Heart right ventricle (tissue), 16 donors: ENCODE measurements at regions not wholly inside any gene's neighbourhood (a gene's known extent, or its start where the extent isn't known, plus 50 kb on each side); places are given as distances from the start of the nearest gene placed in this dataset.

Experiments
- ATAC-seq, 8 donors: fragments of 200-7000 bp; cut with Tn5 transposase; one replicate each; pipeline ENCODE4 v1.9.1; 2020; ENCODE audit warnings: mild to moderate bottlenecking in 8 of 8, moderate library complexity in 8 of 8, moderate number of reproducible peaks in 1 of 8
- DNase-seq, 2 donors: peaks; one replicate each; pipeline ENCODE4 v3.0.0-alpha.2; 2020
- H3K27ac ChIP-seq, 10 donors: fragments of 200-600 bp; sonication (generic) in 2 of 10; one replicate each; pipeline versions ENCODE4 v1.5.0 to v1.8.0; 2020 to 2022; ENCODE audit warnings: mild to moderate bottlenecking in 3 of 10
- H3K27me3 ChIP-seq, 7 donors: fragments of 200-600 bp; one replicate each; pipeline ENCODE4 v1.8.0; 2021 to 2022; ENCODE audit warnings: mild to moderate bottlenecking in 2 of 7
- H3K36me3 ChIP-seq, 9 donors: fragments of 200-600 bp; sonication (generic) in 1 of 9; one replicate each; pipeline versions ENCODE4 v1.5.0 to v1.8.0; 2020 to 2022; ENCODE audit warnings: mild to moderate bottlenecking in 2 of 9
- H3K4me1 ChIP-seq, 9 donors: fragments of 200-600 bp; sonication (generic) in 1 of 9; one replicate each; pipeline versions ENCODE4 v1.5.0 to v1.8.0; 2020 to 2022; ENCODE audit warnings: mild to moderate bottlenecking in 4 of 9
- H3K4me3 ChIP-seq, 10 donors: fragments of 200-600 bp; sonication (generic) in 2 of 10; one replicate each; pipeline versions ENCODE4 v1.5.0 to v1.8.0; 2020 to 2022; ENCODE audit warnings: mild to moderate bottlenecking in 7 of 10, moderate library complexity in 2 of 10
- H3K9me3 ChIP-seq, 11 donors: fragments of 200-600 bp in 10 of 11; sonication (generic) in 2 of 11; one replicate each; pipeline versions ENCODE4 v1.5.0 to v1.8.0; 2013 to 2022; ENCODE audit warnings: mild to moderate bottlenecking in 2 of 11, control low read depth in 1 of 11, moderate library complexity in 1 of 11
- WGBS, 2 donors: extraction: QIAGEN DNeasy Blood & Tissue Kit; methylation state at CpG; one replicate each; pipeline ENCODE4 v1.1.7; 2013; ENCODE audit warnings: inconsistent platforms in 1 of 2; 5-methylcytosine and 5-hydroxymethylcytosine counted together
- intact Hi-C, 10 donors: fragments of 100-400 bp; cut with DNase I; formaldehyde crosslinking; loops; one replicate each; pipeline versions ENCODE4 v1.11.1 to v1.14.2; 2022
- TF ChIP-seq, protein P1 (sequence below), 9 donors: fragments of 200-600 bp; sonication (generic) in 2 of 9; IDR thresholded peaks; one replicate each; pipeline versions ENCODE4 v1.5.0 to v1.8.0; 2021 to 2022; ENCODE audit warnings: antibody characterized with exemption in 9 of 9, mild to moderate bottlenecking in 5 of 9, moderate library complexity in 1 of 9
- donor health status: Arrhythmogenic right ventricular cardiomyopathy.
- donor health status: ischemic (EF 13 %, LVEDD 7.1; RV severe dilation, severe dysfunction).
- donor health status: healthy with polysubstance abuse.
- donor health status: DM: no; HTN: yes; CAD: no.
- donor health status: DM: no; HTN: no; CAD: no.
- donor health status: ischemic (EF 25% LVEDD 6.9; RV normal size, moderate dysfunction).
- donor health status: ischemic (EF 25% LVEDD 5.7; RV mildly dilated, moderate dysfunction).
- donor health status: healthy.
- donor health status: DM: yes; HTN: yes; CAD: no.
- donor health status: Ischemic cardiomyopathy.
- donor health status: ischemic (EF 35%, LVEDD 5.7; RV mildly dilated, moderate dysfunction).
- donor health status: nonischemic (EF 11% LVEDD 7.7; RV severe dilation, severe dysfunction).
- donor health status: DM: yes; HTN: yes; CAD: no.
- donor health status: PGD.
- donor health status: ischemic (EF 29% LVEDD 5.4; RV normal size, mild dysfunction).
- donor health status: nonischemic (EF 23%, LVEDD 6.1; RV moderate dilation, normal function).

DNA sequence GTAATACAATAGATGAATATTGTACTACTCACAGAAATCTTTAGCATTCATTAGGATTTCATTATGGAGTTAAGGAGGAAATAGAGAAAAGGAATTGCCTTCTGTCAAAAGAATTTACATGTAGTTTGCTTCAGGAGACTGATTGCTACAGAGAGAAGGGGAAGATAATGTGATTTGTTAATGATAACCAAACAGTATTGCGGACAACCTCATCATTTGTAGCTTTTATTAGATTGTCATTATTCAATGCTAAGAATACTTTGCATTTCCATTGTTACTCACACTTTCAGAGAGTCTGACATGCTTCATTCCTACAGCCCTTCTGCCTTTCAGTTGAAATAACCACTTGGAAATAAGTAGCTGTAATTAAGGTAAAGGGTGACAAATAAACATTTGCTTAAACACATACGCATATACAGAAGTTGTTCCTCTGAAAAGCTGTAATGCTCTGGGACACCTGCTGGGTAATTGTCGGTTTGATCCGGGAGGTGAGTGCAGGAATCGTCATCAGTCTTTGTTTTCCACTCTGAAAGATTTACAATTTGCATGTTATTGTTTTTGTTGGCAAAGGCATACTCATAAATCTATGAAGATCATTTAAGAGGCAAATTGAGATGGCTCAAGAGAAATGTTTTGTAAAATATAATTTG is 600.2 kb downstream of the TRHDE start:
- intact Hi-C loops, result loop anchor here in 2 of 10 donors (5.0 to 10.0 kb wide), 2 partner anchors 50 to 62 kb away; no protein-coding TSS in a partner anchor
- Histone ChIP-seq H3K27me3 (no peaks in the 10 kb centered on the region), H3K36me3 (no peaks in the 10 kb centered on the region), H3K9me3 (peaks cover 0 to 36% (median 16%) of the 10 kb centered on the region in 11 donors), H3K27ac (no peak overlapping the region), H3K4me3 (no peak overlapping the region), H3K4me1 (no peaks in the 10 kb centered on the region)
- DNase-seq, result no peak
- no peak for ATAC-seq
- WGBS, 2 donors, result 57% methylated on average over 5 of the region's 5 CpGs
- TF ChIP-seq, protein P1, sequence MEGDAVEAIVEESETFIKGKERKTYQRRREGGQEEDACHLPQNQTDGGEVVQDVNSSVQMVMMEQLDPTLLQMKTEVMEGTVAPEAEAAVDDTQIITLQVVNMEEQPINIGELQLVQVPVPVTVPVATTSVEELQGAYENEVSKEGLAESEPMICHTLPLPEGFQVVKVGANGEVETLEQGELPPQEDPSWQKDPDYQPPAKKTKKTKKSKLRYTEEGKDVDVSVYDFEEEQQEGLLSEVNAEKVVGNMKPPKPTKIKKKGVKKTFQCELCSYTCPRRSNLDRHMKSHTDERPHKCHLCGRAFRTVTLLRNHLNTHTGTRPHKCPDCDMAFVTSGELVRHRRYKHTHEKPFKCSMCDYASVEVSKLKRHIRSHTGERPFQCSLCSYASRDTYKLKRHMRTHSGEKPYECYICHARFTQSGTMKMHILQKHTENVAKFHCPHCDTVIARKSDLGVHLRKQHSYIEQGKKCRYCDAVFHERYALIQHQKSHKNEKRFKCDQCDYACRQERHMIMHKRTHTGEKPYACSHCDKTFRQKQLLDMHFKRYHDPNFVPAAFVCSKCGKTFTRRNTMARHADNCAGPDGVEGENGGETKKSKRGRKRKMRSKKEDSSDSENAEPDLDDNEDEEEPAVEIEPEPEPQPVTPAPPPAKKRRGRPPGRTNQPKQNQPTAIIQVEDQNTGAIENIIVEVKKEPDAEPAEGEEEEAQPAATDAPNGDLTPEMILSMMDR (IDR thresholded peaks at IDR 0.05), result no peak

DNA sequence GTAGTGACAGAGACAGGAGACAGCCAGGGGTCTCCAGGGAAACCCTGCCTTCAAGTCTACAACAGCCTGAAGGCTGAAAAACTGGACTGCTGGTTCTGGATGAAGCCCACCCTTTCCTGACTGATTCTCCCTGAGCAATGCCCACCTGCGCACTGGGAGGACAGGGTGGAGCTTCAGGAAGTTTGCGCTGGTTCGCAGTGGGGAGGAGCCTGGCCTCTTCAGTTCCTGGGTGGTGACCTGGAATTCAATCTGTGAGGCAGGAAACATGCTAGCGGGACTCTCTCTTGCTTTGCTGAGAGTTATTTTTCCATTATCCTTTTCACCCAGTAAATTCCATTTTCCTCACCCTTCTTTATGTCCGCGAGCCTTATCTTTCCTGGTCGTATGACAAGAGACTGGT is 600.8 kb downstream of the TRHDE start:
- WGBS, 2 donors, result 75 to 80% methylated on average over 7 of the region's 7 CpGs
- Histone ChIP-seq H3K4me3 (no peak overlapping the region), H3K4me1 (no peaks in the 10 kb centered on the region), H3K36me3 (no peaks in the 10 kb centered on the region), H3K27me3 (no peaks in the 10 kb centered on the region), H3K9me3 (peaks cover 0 to 38% (median 16%) of the 10 kb centered on the region in 11 donors), H3K27ac (no peak overlapping the region)
- ATAC-seq, result no peak
- intact Hi-C loops, result loop anchor here in 2 of 10 donors (5.0 to 10.0 kb wide), 2 partner anchors 49 to 62 kb away; no protein-coding TSS in a partner anchor
- TF ChIP-seq, protein P1 (IDR thresholded peaks at IDR 0.05), result no peak
- DNase-seq, result no peak

GRCh38 chr12:72876092-72876491 is 603.9 kb downstream of the TRHDE start:
- H3K27ac ChIP-seq, result no peak overlapping the region
- intact Hi-C loops, result loop anchor here in 1 of 10 donors (10.0 kb wide), 1 partner anchor 59 kb away; no protein-coding TSS in a partner anchor
- H3K9me3 ChIP-seq, result peaks cover 0 to 43% (median 16%) of the 10 kb centered on the region in 11 donors
- no peak overlapping the region for H3K4me3 ChIP-seq
- H3K36me3 ChIP-seq, result no peaks in the 10 kb centered on the region
- ATAC-seq (no peak), DNase-seq (no peak)
- TF ChIP-seq, protein P1 (IDR thresholded peaks at IDR 0.05), result no peak
- H3K27me3 ChIP-seq, result no peaks in the 10 kb centered on the region
- no peaks in the 10 kb centered on the region for H3K4me1 ChIP-seq

GRCh38 chr12:72888693-72889092 is 616.5 kb downstream of the TRHDE start:
- no peak for ATAC-seq
- TF ChIP-seq, protein P1 (IDR thresholded peaks at IDR 0.05), result no peak
- Histone ChIP-seq H3K4me1 (no peaks in the 10 kb centered on the region), H3K27ac (no peak overlapping the region), H3K4me3 (no peak overlapping the region), H3K9me3 (no peaks in the 10 kb centered on the region), H3K27me3 (no peaks in the 10 kb centered on the region), H3K36me3 (no peaks in the 10 kb centered on the region)
- 13 to 23% methylated on average over 1 of the region's 1 CpG for WGBS, 2 donors
- intact Hi-C loops, result no loop called here
- DNase-seq, result no peak
